ENCODE measurements at regions not wholly inside any gene's neighbourhood (a gene's known extent, or its start where the extent isn't known, plus 50 kb on each side); places are given as distances from the start of the nearest gene placed in this dataset.
A peak's percentile ranks its signal among the peaks of the same experiment; 100 is the strongest.

DNA sequence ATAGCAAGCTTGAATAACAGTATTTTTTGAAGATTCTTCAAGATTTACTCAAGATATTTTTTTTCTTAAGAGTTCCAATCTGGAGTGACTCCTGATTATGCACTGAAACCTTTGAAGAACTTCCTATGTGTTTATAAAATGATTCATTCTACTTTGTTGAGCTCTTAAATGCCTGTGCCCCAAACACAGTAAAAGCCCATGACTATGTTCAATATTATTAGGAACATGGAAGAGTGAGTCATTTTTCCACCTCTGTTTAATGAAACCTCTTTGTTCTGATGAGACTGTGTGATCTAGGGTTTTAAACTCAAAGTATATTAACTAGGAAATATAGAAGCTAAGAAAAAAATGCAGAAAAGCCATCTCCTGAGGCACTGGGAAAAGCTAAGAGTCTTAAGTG is 415.0 kb upstream of the FBXO33 start:
- DNase-seq = no peak

- DNase-seq = no peak
Measured at GRCh38 chr14:39843881-39844280, 411.6 kb upstream of the FBXO33 start.

DNA sequence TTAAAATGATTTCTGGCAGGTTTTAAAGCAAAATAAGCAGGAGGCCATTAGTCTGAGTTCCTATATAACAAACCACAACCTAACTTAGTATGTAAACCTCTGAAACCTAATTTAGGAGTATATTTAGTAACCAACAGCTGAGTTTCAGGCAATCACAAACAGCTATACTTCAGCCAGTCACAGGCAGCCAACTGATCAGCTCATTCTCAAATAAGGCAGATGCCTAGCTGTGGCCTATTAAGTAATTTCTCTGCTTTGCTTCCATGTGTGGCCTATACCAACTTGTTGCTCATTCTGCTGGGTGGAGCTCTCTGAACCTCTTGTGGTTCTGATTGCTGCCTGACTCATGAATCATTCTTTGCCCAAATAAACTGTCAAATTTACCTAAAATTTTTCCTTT is 408.9 kb upstream of the FBXO33 start:
- no peak for DNase-seq

GRCh38 chr14:39827901-39828655 is 395.8 kb upstream of the FBXO33 start:
- DNase-seq = no peak

- DNase-seq = no peak
Measured at GRCh38 chr14:39812532-39813320, 380.5 kb upstream of the FBXO33 start.

DNA sequence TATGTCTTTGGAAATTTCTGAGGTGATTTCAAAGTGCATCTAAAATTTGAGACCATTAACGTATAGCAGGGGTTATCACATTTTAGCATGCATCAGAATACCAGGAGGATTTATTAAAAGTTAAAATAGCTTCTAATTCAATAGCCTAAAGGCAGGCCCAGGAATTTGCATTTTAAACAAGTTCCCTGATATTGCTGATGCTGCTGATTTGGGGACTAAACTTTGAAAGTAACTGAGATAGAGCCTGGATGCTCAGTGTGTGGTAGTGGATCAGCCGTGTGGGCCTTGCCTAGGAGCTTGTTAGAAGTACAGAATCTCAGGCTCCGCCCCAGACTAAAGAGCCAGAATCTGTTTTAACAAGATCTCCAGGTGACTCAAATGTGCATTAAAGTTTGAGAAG is 375.0 kb upstream of the FBXO33 start:
- DNase-seq = no peak

- DNase-seq = no peak
Measured at GRCh38 chr14:39784461-39784860, 352.2 kb upstream of the FBXO33 start.

DNA sequence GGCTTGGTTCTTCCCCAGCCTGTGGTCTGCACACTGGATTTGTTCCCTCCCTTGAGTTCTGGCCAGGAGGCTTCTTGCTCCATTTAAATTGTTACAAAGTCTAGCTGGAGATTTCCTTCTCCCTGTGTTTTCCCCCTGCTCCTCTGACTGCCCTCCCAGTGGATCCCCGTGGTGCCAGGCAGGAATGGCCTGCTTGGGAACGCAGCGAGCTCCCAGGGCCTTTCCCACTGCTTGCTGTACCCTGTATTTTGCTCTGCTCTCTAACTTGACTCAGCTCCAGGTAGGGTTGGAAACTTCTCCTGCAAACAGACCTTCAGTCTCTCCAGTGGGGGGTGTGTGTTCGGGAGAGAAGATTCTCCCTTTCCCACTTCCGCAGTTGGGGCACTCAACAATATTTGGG is 349.2 kb upstream of the FBXO33 start:
- DNase-seq = no peak

- DNase-seq = no peak
Measured at GRCh38 chr14:39773387-39774126, 341.3 kb upstream of the FBXO33 start.

DNA sequence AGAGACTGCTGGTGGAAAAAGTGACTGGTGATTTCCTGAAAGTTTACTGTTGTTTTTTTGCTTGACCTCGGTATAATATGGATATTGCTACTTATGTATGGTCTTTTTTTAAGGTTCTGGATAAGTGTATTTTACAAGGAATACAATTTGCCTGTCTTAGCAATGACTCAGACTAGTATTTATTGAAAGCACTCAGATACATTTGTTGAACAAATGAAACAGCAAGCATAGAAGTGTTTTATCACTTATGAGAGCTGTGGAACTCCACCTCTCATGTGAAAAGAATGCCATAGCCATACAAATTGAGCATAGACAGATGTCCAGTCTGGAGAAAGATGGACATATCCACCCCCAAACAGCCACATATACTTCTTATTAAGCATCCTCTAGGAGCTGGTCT is 340.4 kb upstream of the FBXO33 start:
- DNase-seq = no peak

GRCh38 chr14:39768589-39768988 is 336.4 kb upstream of the FBXO33 start:
- peak; percentile 3 for DNase-seq

DNA sequence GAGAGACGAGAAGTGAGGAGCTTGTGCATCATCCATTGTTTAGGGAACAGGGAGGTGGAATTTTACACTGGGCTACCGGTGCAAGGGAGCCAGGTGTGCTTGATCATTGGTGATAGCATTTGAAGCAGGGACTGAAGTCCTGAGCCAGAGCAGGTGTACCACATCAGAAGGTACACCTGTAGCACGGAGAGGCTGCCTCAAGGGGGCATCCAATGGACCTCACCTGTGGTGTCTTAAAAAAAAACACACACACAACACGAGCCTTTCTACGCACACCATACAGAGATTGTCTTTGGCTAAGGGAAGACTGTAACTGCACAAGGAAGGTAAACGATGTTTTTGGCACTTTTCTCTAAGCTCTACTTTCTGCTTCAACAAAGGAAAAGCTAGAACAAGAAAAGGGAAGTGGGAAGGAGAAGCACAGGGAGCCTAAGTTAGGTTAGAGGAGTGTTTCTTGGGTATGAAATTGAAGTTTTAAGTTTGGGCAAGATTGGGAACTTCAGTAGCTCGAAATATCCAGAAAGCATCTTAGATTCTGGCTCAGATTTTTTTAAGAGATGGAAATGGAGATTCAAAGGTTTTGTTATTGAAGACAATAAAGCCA is 334.3 kb upstream of the FBXO33 start:
- DNase-seq = no peak

GRCh38 chr14:39765676-39766075 is 333.4 kb upstream of the FBXO33 start:
- DNase-seq = no peak

GRCh38 chr14:39763402-39763890 is 331.2 kb upstream of the FBXO33 start:
- DNase-seq = no peak

- no peak for DNase-seq
Measured at GRCh38 chr14:39762576-39763401, 330.6 kb upstream of the FBXO33 start.

- DNase-seq = no peak
Measured at GRCh38 chr14:39755269-39755878, 323.1 kb upstream of the FBXO33 start.

DNA sequence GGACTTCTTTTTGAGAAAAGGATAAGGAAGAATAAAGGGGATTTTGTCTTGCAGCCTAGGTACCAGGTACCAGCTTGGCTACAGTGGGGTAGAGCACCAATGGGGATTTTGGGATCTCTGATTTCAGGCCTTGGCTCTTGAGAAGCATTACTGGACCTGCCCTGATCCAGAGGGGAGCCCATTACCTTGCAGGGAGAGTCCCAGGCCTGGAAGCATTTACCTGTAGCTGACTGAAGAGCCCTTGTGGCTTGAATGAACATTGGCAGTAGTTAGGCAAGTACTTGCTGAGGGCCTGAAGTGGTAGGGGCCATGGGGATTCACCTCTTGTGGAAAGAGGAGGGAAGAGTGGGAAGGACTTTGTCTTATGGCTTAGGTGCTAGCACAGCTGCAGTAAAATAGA is 308.2 kb upstream of the FBXO33 start:
- DNase-seq = no peak

GRCh38 chr14:39739796-39740195 is 307.6 kb upstream of the FBXO33 start:
- no peak for DNase-seq

DNA sequence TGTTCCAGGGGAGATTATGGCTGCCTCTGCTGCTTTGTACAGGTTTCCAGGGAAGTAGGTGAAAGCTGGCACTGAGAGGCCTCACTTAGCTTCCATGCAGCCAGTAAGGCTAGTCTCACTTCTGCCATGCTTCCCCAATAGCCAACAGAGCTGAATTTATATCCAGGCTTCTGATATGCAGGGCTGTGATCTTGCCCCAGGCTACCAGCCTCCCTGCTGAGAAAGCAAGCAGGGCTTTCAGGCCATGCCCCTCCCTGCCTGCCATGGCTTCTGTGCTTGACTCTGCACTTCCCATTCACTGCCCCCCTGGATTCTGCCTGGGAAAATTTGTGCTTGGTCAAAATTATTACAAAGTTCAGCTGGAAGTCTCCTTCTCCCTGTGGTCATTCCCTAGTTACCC is 302.1 kb upstream of the FBXO33 start:
- no peak for DNase-seq

- no peak for DNase-seq
Measured at GRCh38 chr14:39733741-39734140, 301.5 kb upstream of the FBXO33 start.

DNA sequence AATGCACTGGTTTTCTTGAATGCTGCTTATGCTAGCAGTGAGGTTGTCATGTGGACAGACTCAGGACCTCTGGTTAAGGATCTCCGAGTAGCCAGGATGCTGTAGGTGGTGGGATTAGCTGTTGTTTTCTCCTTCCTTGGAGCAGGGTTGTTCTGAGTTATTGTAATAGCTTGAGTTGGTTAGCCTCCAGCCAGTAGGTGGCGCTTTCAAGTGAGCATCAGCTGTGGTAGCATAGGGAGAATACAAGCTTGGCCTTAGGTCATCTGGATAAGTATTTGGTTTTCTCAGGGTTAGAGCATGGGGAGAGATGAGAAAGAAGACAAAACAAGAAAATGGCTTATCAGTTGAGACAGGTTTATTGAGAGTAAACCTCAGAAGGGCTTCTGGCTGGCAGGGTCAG is 299.7 kb upstream of the FBXO33 start:
- peak; percentile 6 for DNase-seq

DNA sequence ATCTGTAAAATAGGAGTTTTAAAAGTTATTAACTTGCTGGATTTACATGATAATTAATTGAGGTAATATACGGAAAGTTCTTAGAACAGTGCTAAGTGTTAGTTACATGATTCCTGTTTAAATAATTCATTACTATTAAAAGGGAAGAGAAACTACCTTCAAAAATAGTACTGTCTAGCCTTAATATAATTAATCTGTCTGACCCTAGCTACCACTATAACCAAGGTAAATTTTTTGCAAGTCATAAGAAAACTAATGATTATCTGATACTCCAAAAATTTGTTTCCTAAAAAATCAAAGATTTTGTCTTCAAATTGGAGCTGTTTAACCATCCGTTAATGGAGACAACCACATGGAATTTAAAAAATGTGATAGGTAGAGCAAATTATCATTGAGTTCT is 294.3 kb upstream of the FBXO33 start:
- no peak for DNase-seq

All from NCI-H2171 treated with DMSO at 0.1 percent for 48 hours (cell line).